K562 (cell line): ENCODE measurements at regions not wholly inside any gene's neighbourhood (a gene's known extent, or its start where the extent isn't known, plus 50 kb on each side); places are given as distances from the start of the nearest gene placed in this dataset.

ENCODE experiments used
- ATAC-seq: fragments of 200-7000 bp; cut with Tn5 transposase; 3 replicates; pipeline ENCODE4 v1.9.1; 2020; ENCODE audit warnings: moderate library complexity
- BruUV-seq: library from RNA; stranded (reverse); fragments of 400-500 nt; replicated peaks from 2 replicates; lab custom pipeline; 2021; lab: Mats Ljungman, UMichigan
- CTCF ChIA-PET: fragments of 300-600 bp; formaldehyde crosslinking; extraction: SDS; loops from one replicate; lab custom pipeline; 2021; ENCODE audit warnings: low intra/inter-chr PET ratio; lab: Yijun Ruan, JAX
- POLR2A ChIA-PET: fragments of 300-600, 350-650 bp; sonication (Branson Sonifier 250); formaldehyde crosslinking; extraction: SDS; loops from one replicate; lab custom pipeline; 2021; ENCODE audit warnings: antibody characterized with exemption, inconsistent platforms; lab: Yijun Ruan, JAX
- DNase-seq, 4 experiments: peaks; one replicate each; pipeline versions ENCODE4 v3.0.0 to v3.0.0-alpha.2; 2011 to 2018; ENCODE audit warnings: low spot score in 3 of 4, mixed read lengths in 3 of 4; ENCODE audit errors: extremely low read depth in 1 of 4
- FAIRE-seq: peaks from 2 replicates; lab custom pipeline; 2011; peaks lifted over from hg19 to GRCh38; lab: Jason Lieb, UNC
- H2AFZ ChIP-seq: 2 replicates; pipeline ENCODE4 v1.6.0; 2011; ENCODE audit warnings: low read depth, low read length, control low read depth, inconsistent platforms
- H3K27ac ChIP-seq: fragments of 200-600 bp; 3 replicates; pipeline ENCODE4 v1.8.0; 2011; ENCODE audit warnings: low read depth, mild to moderate bottlenecking, control low read depth, inconsistent platforms, low read length, moderate library complexity, mixed read lengths; ENCODE audit errors: extremely low read depth
- H3K27me3 ChIP-seq, 2 experiments: fragments of 300-600 bp in 1 of 2; 2 replicates in 1 of 2; 3 replicates in 1 of 2; pipeline versions ENCODE4 v1.6.0 to v1.8.0; 2011; ENCODE audit warnings: inconsistent platforms in 2 of 2, low read length in 2 of 2, mild to moderate bottlenecking in 1 of 2, mixed read lengths in 1 of 2, moderate library complexity in 1 of 2; ENCODE audit not compliant: control insufficient read depth in 2 of 2, insufficient read depth in 2 of 2
- H3K36me3 ChIP-seq: fragments of 300-600 bp; 3 replicates; pipeline ENCODE4 v1.8.0; 2011; ENCODE audit warnings: mild to moderate bottlenecking, low read length, inconsistent platforms; ENCODE audit not compliant: control insufficient read depth, insufficient read depth
- H3K4me1 ChIP-seq, 2 experiments: fragments of 200-600 bp in 1 of 2; replicated peaks in 1 of 2; 2 replicates in 1 of 2; 3 replicates in 1 of 2; pipeline versions ENCODE4 v1.5.1 to v1.8.0; 2011; ENCODE audit warnings: inconsistent platforms in 2 of 2, low read length in 2 of 2, mild to moderate bottlenecking in 1 of 2, mixed read lengths in 1 of 2, moderate library complexity in 1 of 2; ENCODE audit not compliant: control insufficient read depth in 2 of 2, insufficient read depth in 2 of 2
- H3K4me2 ChIP-seq: 2 replicates; pipeline ENCODE4 v1.6.1; 2011; ENCODE audit warnings: low read length, control low read depth, inconsistent platforms, mixed read lengths; ENCODE audit not compliant: insufficient read depth
- H3K4me3 ChIP-seq: fragments of 200-600 bp; sonication (generic), shearing (Covaris generic); 2 replicates; pipeline ENCODE4 v1.5.1; 2016; ENCODE audit warnings: control low read depth, inconsistent platforms
- H3K79me2 ChIP-seq: fragments of 200-600 bp; 3 replicates; pipeline ENCODE4 v1.8.0; 2011; ENCODE audit warnings: low read length, inconsistent platforms; ENCODE audit not compliant: control insufficient read depth, insufficient read depth
- H3K9ac ChIP-seq, 2 experiments: 2 replicates each; pipeline versions ENCODE4 v1.6.0 to v1.6.1; 2011; ENCODE audit warnings: low read depth in 2 of 2, low read length in 2 of 2, control low read depth in 1 of 2, inconsistent platforms in 1 of 2, mild to moderate bottlenecking in 1 of 2, mixed read lengths in 1 of 2; ENCODE audit not compliant: insufficient read depth in 1 of 2
- H3K9me1 ChIP-seq: one replicate; pipeline ENCODE4 v1.6.0; 2011; ENCODE audit warnings: inconsistent platforms, mild to moderate bottlenecking, low read length, moderate library complexity; ENCODE audit not compliant: control insufficient read depth, insufficient read depth
- H3K9me3 ChIP-seq: replicated peaks from 2 replicates; pipeline ENCODE4 v1.5.1; 2011; ENCODE audit warnings: low read depth, low read length, inconsistent platforms; ENCODE audit not compliant: control insufficient read depth, insufficient read depth
- H4K20me1 ChIP-seq: replicated peaks from 2 replicates; pipeline ENCODE4 v1.6.1; 2011; ENCODE audit warnings: low read length, inconsistent platforms, mixed read lengths; ENCODE audit not compliant: control insufficient read depth, insufficient read depth
- ETV1 ChIP-seq: fragments of 450-650 bp; conservative IDR thresholded peaks from 2 replicates; pipeline ENCODE4 v1.6.1; 2016; ENCODE audit warnings: missing genetic modification characterization, control low read depth, low read depth, missing compliant biosample characterization
- GTF2B ChIP-seq: IDR thresholded peaks from 2 replicates; pipeline ENCODE4 v1.6.1; 2011; ENCODE audit not compliant: insufficient read length; ENCODE audit errors: extremely low read depth
- IRF2 ChIP-seq: sonication (generic); formaldehyde crosslinking; IDR thresholded peaks from 2 replicates; pipeline ENCODE4 v1.8.1; 2022; ENCODE audit warnings: mild to moderate bottlenecking, missing genetic modification reagents
- ZNF282 ChIP-seq: sonication (generic); formaldehyde crosslinking; IDR thresholded peaks from 2 replicates; pipeline ENCODE4 v1.8.1; 2023; ENCODE audit warnings: missing genetic modification reagents
- ZNF740 ChIP-seq, 3 experiments: fragments of 200-800 bp in 1 of 3; sonication (Bioruptor generic) in 1 of 3; sonication (generic) in 1 of 3; formaldehyde crosslinking in 1 of 3; IDR thresholded peaks; 2 replicates each; pipeline versions ENCODE4 v1.6.1 to v1.8.0; 2016 to 2022; ENCODE audit warnings: mild to moderate bottlenecking in 2 of 3, missing compliant biosample characterization in 2 of 3, missing genetic modification characterization in 2 of 3, missing genetic modification reagents in 1 of 3
- WGBS: fragments of 100-300 bp; shearing (Covaris generic); methylation state at CpG from one replicate; pipeline ENCODE4 v1.1.6; 2016; ENCODE audit warnings: low coverage, mixed read lengths; ENCODE audit not compliant: insufficient coverage; ENCODE audit errors: missing lambda C conversion rate; 5-methylcytosine and 5-hydroxymethylcytosine counted together
- in situ Hi-C: fragments of 300-500 bp; cut with MboI; formaldehyde crosslinking; loops from 4 replicates; pipeline ENCODE4 v1.15.0; 2018; ENCODE audit warnings: inconsistent platforms, mixed read lengths
- intact Hi-C: fragments of 100-400 bp; cut with micrococcal nuclease; formaldehyde crosslinking; loops from 2 replicates; pipeline ENCODE4 v1.14.2; 2022
- TF ChIP-seq, protein P1 (sequence below): fragments of 250-450 bp; sonication (Bioruptor Pico); IDR thresholded peaks from 2 replicates; pipeline ENCODE4 v1.4.0; 2020
- TF ChIP-seq, protein P2 (sequence below): fragments of 150-350 bp; conservative IDR thresholded peaks from 2 replicates; pipeline ENCODE4 v1.6.1; 2014; ENCODE audit warnings: low read length

DNA sequence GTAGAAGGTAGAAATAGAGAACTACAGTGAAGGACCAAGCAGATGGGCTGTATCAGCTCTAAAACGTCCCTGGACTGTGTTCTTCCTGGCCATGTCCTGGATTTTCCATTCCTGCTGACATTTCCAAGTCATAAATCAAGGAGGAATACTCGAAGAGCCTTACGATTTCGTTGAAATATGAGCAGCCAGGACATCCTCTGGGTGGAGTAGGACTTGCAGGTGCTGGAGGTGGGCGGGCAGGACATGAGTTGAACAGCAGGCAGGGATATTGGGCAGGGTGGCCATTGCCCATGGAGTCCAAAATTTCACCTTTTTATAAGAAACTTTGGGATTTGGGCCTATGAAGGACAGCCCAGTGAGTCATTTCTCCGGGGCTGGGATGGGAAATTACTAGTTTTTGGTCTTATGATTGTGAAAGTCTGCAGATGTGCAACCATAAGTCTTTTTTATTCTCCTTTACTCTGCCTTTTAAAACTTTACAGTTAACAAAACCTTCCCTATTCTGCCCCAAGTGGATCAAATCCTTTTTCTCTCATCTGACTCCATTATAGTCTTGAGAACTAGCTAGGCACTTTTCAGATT lies 88.8 kb downstream of the TMX1 start (continued):
- TF ChIP-seq, protein P1, sequence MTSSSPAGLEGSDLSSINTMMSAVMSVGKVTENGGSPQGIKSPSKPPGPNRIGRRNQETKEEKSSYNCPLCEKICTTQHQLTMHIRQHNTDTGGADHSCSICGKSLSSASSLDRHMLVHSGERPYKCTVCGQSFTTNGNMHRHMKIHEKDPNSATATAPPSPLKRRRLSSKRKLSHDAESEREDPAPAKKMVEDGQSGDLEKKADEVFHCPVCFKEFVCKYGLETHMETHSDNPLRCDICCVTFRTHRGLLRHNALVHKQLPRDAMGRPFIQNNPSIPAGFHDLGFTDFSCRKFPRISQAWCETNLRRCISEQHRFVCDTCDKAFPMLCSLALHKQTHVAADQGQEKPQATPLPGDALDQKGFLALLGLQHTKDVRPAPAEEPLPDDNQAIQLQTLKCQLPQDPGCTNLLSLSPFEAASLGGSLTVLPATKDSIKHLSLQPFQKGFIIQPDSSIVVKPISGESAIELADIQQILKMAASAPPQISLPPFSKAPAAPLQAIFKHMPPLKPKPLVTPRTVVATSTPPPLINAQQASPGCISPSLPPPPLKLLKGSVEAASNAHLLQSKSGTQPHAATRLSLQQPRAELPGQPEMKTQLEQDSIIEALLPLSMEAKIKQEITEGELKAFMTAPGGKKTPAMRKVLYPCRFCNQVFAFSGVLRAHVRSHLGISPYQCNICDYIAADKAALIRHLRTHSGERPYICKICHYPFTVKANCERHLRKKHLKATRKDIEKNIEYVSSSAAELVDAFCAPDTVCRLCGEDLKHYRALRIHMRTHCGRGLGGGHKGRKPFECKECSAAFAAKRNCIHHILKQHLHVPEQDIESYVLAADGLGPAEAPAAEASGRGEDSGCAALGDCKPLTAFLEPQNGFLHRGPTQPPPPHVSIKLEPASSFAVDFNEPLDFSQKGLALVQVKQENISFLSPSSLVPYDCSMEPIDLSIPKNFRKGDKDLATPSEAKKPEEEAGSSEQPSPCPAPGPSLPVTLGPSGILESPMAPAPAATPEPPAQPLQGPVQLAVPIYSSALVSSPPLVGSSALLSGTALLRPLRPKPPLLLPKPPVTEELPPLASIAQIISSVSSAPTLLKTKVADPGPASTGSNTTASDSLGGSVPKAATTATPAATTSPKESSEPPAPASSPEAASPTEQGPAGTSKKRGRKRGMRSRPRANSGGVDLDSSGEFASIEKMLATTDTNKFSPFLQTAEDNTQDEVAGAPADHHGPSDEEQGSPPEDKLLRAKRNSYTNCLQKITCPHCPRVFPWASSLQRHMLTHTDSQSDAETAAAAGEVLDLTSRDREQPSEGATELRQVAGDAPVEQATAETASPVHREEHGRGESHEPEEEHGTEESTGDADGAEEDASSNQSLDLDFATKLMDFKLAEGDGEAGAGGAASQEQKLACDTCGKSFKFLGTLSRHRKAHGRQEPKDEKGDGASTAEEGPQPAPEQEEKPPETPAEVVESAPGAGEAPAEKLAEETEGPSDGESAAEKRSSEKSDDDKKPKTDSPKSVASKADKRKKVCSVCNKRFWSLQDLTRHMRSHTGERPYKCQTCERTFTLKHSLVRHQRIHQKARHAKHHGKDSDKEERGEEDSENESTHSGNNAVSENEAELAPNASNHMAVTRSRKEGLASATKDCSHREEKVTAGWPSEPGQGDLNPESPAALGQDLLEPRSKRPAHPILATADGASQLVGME (CRISPR knock-in tag), result no peak

- Histone ChIP-seq H3K9ac (no peak overlapping the region), H3K27ac (no peak overlapping the region), H3K27me3 (no peaks in the 10 kb centered on the region), H4K20me1 (no peaks in the 10 kb centered on the region), H2AFZ (no peak overlapping the region), H3K79me2 (no peaks in the 10 kb centered on the region), H3K9me1 (no peaks in the 10 kb centered on the region), H3K9me3 (no peaks in the 10 kb centered on the region), H3K4me1 (no peaks in the 10 kb centered on the region), H3K4me2 (no peak overlapping the region), H3K4me3 (no peak overlapping the region), H3K36me3 (no peaks in the 10 kb centered on the region)
- FAIRE-seq, result no peak
- POLR2A ChIA-PET, result no interaction called here
- CTCF ChIA-PET, result no interaction called here
- DNase-seq, result no peak
- intact Hi-C loops, result no loop called here
- 1% methylated on average over 7 of the region's 8 CpGs for WGBS
- no peak for ATAC-seq
- in situ Hi-C loops, result no loop called here
- BruUV-seq, result no TSS peak
- TF ChIP-seq GTF2B (no peak), ZNF282 (CRISPR knock-in tag) (no peak), ETV1 (no peak), IRF2 (CRISPR knock-in tag) (no peak), ZNF740 (CRISPR knock-in tag; IDR thresholded peaks at IDR 0.05) (no peak), ZNF740 (tag; IDR thresholded peaks at IDR 0.05) (no peak)
- TF ChIP-seq, protein P2, sequence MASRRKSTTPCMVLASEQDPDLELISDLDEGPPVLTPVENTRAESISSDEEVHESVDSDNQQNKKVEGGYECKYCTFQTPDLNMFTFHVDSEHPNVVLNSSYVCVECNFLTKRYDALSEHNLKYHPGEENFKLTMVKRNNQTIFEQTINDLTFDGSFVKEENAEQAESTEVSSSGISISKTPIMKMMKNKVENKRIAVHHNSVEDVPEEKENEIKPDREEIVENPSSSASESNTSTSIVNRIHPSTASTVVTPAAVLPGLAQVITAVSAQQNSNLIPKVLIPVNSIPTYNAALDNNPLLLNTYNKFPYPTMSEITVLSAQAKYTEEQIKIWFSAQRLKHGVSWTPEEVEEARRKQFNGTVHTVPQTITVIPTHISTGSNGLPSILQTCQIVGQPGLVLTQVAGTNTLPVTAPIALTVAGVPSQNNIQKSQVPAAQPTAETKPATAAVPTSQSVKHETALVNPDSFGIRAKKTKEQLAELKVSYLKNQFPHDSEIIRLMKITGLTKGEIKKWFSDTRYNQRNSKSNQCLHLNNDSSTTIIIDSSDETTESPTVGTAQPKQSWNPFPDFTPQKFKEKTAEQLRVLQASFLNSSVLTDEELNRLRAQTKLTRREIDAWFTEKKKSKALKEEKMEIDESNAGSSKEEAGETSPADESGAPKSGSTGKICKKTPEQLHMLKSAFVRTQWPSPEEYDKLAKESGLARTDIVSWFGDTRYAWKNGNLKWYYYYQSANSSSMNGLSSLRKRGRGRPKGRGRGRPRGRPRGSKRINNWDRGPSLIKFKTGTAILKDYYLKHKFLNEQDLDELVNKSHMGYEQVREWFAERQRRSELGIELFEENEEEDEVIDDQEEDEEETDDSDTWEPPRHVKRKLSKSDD, result no peak
Observed at GRCh38 chr14:51331486-51332367, 91.7 kb downstream of the TMX1 start.
